GM21526 (cell line): ENCODE measurements at regions not wholly inside any gene's neighbourhood (a gene's known extent, or its start where the extent isn't known, plus 50 kb on each side); places are given as distances from the start of the nearest gene placed in this dataset.

Experiments
- ATAC-seq: cut with Tn5 transposase; IDR thresholded peaks from one replicate; pipeline ENCODE4 v1.9.1; 2021; ENCODE audit warnings: moderate library complexity; ENCODE audit not compliant: unreplicated experiment, low FRiP score

- ATAC-seq: no peak
Observed at GRCh38 chr22:48866906-48867681, 960.6 kb downstream of the BRD1 start.

GRCh38 chr22:48864748-48865147 lies 962.9 kb downstream of the BRD1 start:
- ATAC-seq: no peak

GRCh38 chr22:48863965-48864528 lies 963.6 kb downstream of the BRD1 start:
- ATAC-seq: no peak

GRCh38 chr22:48860557-48860956 lies 967.1 kb downstream of the BRD1 start:
- no peak for ATAC-seq

- no peak for ATAC-seq
Observed at GRCh38 chr22:48858856-48859255, 968.8 kb downstream of the BRD1 start.

GRCh38 chr22:48858121-48858520 lies 969.6 kb downstream of the BRD1 start:
- no peak for ATAC-seq

- no peak for ATAC-seq
Observed at GRCh38 chr22:48857202-48857805, 970.4 kb downstream of the BRD1 start.

GRCh38 chr22:48856308-48856615 lies 971.4 kb downstream of the BRD1 start:
- no peak for ATAC-seq

GRCh38 chr22:48855593-48856307 lies 971.9 kb downstream of the BRD1 start:
- ATAC-seq: no peak

- no peak for ATAC-seq
Observed at GRCh38 chr22:48855013-48855412, 972.7 kb downstream of the BRD1 start.

- ATAC-seq: no peak
Observed at GRCh38 chr22:48853627-48854240, 973.9 kb downstream of the BRD1 start.

- no peak for ATAC-seq
Observed at GRCh38 chr22:48851933-48852549, 975.6 kb downstream of the BRD1 start.

- no peak for ATAC-seq
Observed at GRCh38 chr22:48850658-48851287, 976.9 kb downstream of the BRD1 start.

GRCh38 chr22:48849963-48850657 lies 977.6 kb downstream of the BRD1 start:
- ATAC-seq: no peak

GRCh38 chr22:48849219-48849912 lies 978.3 kb downstream of the BRD1 start:
- no peak for ATAC-seq

GRCh38 chr22:48846200-48846599 lies 981.5 kb downstream of the BRD1 start:
- no peak for ATAC-seq

- ATAC-seq: no peak
Observed at GRCh38 chr22:48845356-48845936, 982.2 kb downstream of the BRD1 start.

- no peak for ATAC-seq
Observed at GRCh38 chr22:48844056-48844675, 983.5 kb downstream of the BRD1 start.
